HEK293T (cell line): ENCODE measurements at regions not wholly inside any gene's neighbourhood (a gene's known extent, or its start where the extent isn't known, plus 50 kb on each side); places are given as distances from the start of the nearest gene placed in this dataset.

ENCODE experiments used
- CTCF ChIA-PET: fragments of 350-600 bp; formaldehyde crosslinking; extraction: SDS; loops from one replicate; lab custom pipeline; 2021; ENCODE audit warnings: antibody characterized with exemption, inconsistent platforms; lab: Yijun Ruan, JAX
- POLR2A ChIA-PET: fragments of 350-600 bp; formaldehyde crosslinking; extraction: SDS; loops from one replicate; lab custom pipeline; 2020; ENCODE audit warnings: antibody characterized with exemption, inconsistent platforms; lab: Yijun Ruan, JAX
- DNase-seq: peaks from one replicate; pipeline ENCODE4 v3.0.0; 2012; ENCODE audit warnings: mixed read lengths; ENCODE audit errors: extremely low spot score
- ARNT ChIP-seq: fragments of 450-650 bp; IDR thresholded peaks from 2 replicates; pipeline ENCODE4 v1.6.1; 2017; ENCODE audit warnings: mild to moderate bottlenecking
- BHLHE40 ChIP-seq: fragments of 450-650 bp; IDR thresholded peaks from 2 replicates; pipeline ENCODE4 v1.6.1; 2016; ENCODE audit warnings: mild to moderate bottlenecking, moderate library complexity, borderline replicate concordance
- CTBP1 ChIP-seq: fragments of 450-650 bp; IDR thresholded peaks from 2 replicates; pipeline ENCODE4 v1.6.1; 2016; ENCODE audit warnings: borderline replicate concordance
- ELF4 ChIP-seq: fragments of 450-650 bp; IDR thresholded peaks from 2 replicates; pipeline ENCODE4 v1.6.1; 2017; ENCODE audit warnings: antibody characterized with exemption
- FOXA1 ChIP-seq: fragments of 450-650 bp; IDR thresholded peaks from 2 replicates; pipeline ENCODE4 v1.6.1; 2016; ENCODE audit warnings: mild to moderate bottlenecking
- FOXK2 ChIP-seq: fragments of 450-650 bp; IDR thresholded peaks from 2 replicates; pipeline ENCODE4 v1.6.1; 2016; ENCODE audit warnings: mild to moderate bottlenecking
- FOXM1 ChIP-seq: fragments of 450-650 bp; IDR thresholded peaks from 2 replicates; pipeline ENCODE4 v1.6.1; 2017; ENCODE audit warnings: mild to moderate bottlenecking, borderline replicate concordance
- HDGF ChIP-seq: fragments of 450-650 bp; IDR thresholded peaks from 2 replicates; pipeline ENCODE4 v1.6.1; 2017; ENCODE audit warnings: antibody characterized with exemption, borderline replicate concordance
- L3MBTL2 ChIP-seq: fragments of 450-650 bp; conservative IDR thresholded peaks from 2 replicates; pipeline ENCODE4 v1.6.1; 2016; ENCODE audit warnings: mild to moderate bottlenecking
- LEF1 ChIP-seq: fragments of 450-650 bp; IDR thresholded peaks from 2 replicates; pipeline ENCODE4 v1.6.1; 2017; ENCODE audit warnings: mild to moderate bottlenecking, borderline replicate concordance
- NFRKB ChIP-seq: fragments of 450-650 bp; IDR thresholded peaks from 2 replicates; pipeline ENCODE4 v1.6.1; 2016; ENCODE audit warnings: mild to moderate bottlenecking, moderate library complexity
- PKNOX1 ChIP-seq: fragments of 450-650 bp; IDR thresholded peaks from 2 replicates; pipeline ENCODE4 v1.6.1; 2016
- SP1 ChIP-seq: fragments of 450-650 bp; IDR thresholded peaks from 2 replicates; pipeline ENCODE4 v1.6.1; 2017
- SUZ12 ChIP-seq: fragments of 450-650 bp; IDR thresholded peaks from 2 replicates; pipeline ENCODE4 v1.6.1; 2016; ENCODE audit warnings: mild to moderate bottlenecking
- TARDBP ChIP-seq: fragments of 450-650 bp; IDR thresholded peaks from 2 replicates; pipeline ENCODE4 v1.6.1; 2016
- ZNF384 ChIP-seq: fragments of 450-650 bp; IDR thresholded peaks from 2 replicates; pipeline ENCODE4 v1.6.1; 2016

GRCh38 chr4:188903986-188904385, 764.7 kb downstream of the TRIML1 start:
- CTCF ChIA-PET, result interaction anchor here (0.6 kb wide), 2 partner anchors 57 to 255 kb away, joined by 3 read pairs; no protein-coding TSS in a partner anchor

GRCh38 chr4:188904617-188905016, 765.4 kb downstream of the TRIML1 start:
- DNase-seq, result no peak
- CTCF ChIA-PET, result no interaction called here
- no peak for TF ChIP-seq FOXM1
- no peak for TF ChIP-seq HDGF
- no peak for TF ChIP-seq SP1
- TF ChIP-seq NFRKB, result no peak
- no peak for TF ChIP-seq LEF1
- no peak for TF ChIP-seq TARDBP
- no peak for TF ChIP-seq ZNF384
- TF ChIP-seq ARNT, result no peak
- no peak for TF ChIP-seq CTBP1
- TF ChIP-seq BHLHE40, result no peak
- TF ChIP-seq SUZ12, result no peak
- TF ChIP-seq L3MBTL2, result no peak
- TF ChIP-seq PKNOX1, result no peak
- no peak for TF ChIP-seq ELF4
- TF ChIP-seq FOXA1, result no peak
- no peak for TF ChIP-seq FOXK2
- POLR2A ChIA-PET, result no interaction called here

More at GRCh38 chr4:188903986-188904385, 764.7 kb downstream of the TRIML1 start:
- POLR2A ChIA-PET, result no interaction called here
- DNase-seq, result no peak
- TF ChIP-seq HDGF (no peak), BHLHE40 (no peak), NFRKB (no peak), FOXM1 (no peak), SUZ12 (no peak), CTBP1 (no peak), SP1 (no peak), PKNOX1 (no peak), ZNF384 (no peak), L3MBTL2 (no peak), FOXK2 (no peak)

GRCh38 chr4:188905248-188905647, 766.0 kb downstream of the TRIML1 start:
- ChIA-PET CTCF (no interaction called here), POLR2A (no interaction called here)

GRCh38 chr4:188911199-188911598, 772.0 kb downstream of the TRIML1 start:
- ChIA-PET CTCF (no interaction called here), POLR2A (no interaction called here)
- DNase-seq, result no peak
- no peak for TF ChIP-seq FOXA1

More at GRCh38 chr4:188905248-188905647, 766.0 kb downstream of the TRIML1 start:
- DNase-seq, result no peak
- TF ChIP-seq SP1 (no peak), TARDBP (no peak), LEF1 (no peak), ELF4 (no peak), BHLHE40 (no peak), FOXK2 (no peak), CTBP1 (no peak), FOXM1 (no peak), PKNOX1 (no peak), NFRKB (no peak), HDGF (no peak), L3MBTL2 (no peak), SUZ12 (no peak), ARNT (no peak), ZNF384 (no peak), FOXA1 (no peak)

- no peak for DNase-seq
These were observed 772.5 kb downstream of the TRIML1 start for GRCh38 chr4:188911707-188912106.

GRCh38 chr4:188915175-188915574, 775.9 kb downstream of the TRIML1 start:
- ChIA-PET POLR2A (no interaction called here), CTCF (no interaction called here)
- no peak for TF ChIP-seq ELF4
- no peak for TF ChIP-seq CTBP1
- TF ChIP-seq BHLHE40, result no peak
- no peak for TF ChIP-seq ZNF384
- TF ChIP-seq PKNOX1, result no peak
- no peak for TF ChIP-seq FOXK2
- no peak for TF ChIP-seq LEF1
- TF ChIP-seq SP1, result no peak
- no peak for TF ChIP-seq FOXM1
- TF ChIP-seq TARDBP, result no peak
- TF ChIP-seq SUZ12, result no peak
- no peak for TF ChIP-seq ARNT
- no peak for DNase-seq

More at GRCh38 chr4:188911707-188912106, 772.5 kb downstream of the TRIML1 start:
- ChIA-PET POLR2A (no interaction called here), CTCF (no interaction called here)
- TF ChIP-seq FOXM1, result no peak
- TF ChIP-seq SUZ12, result no peak
- no peak for TF ChIP-seq NFRKB
- no peak for TF ChIP-seq FOXK2
- TF ChIP-seq ELF4, result no peak
- TF ChIP-seq FOXA1, result no peak
